KMS-11 (cell line): ENCODE measurements at regions not wholly inside any gene's neighbourhood (a gene's known extent, or its start where the extent isn't known, plus 50 kb on each side); places are given as distances from the start of the nearest gene placed in this dataset.

ENCODE experiments used
- H2AFZ ChIP-seq: fragments of 200-600 bp; sonication (generic); 2 replicates; pipeline ENCODE4 v1.6.1; 2016; ENCODE audit warnings: antibody characterized with exemption, mixed run types, low read depth
- H3K27ac ChIP-seq: fragments of 200-600 bp; sonication (generic); 2 replicates; pipeline ENCODE4 v1.6.1; 2016; ENCODE audit warnings: mild to moderate bottlenecking, mixed run types
- H3K27me3 ChIP-seq: fragments of 200-600 bp; sonication (generic); 2 replicates; pipeline ENCODE4 v1.6.1; 2017; ENCODE audit warnings: mild to moderate bottlenecking, low read depth, mixed run types, moderate library complexity; ENCODE audit not compliant: insufficient read depth
- H3K36me3 ChIP-seq: fragments of 200-600 bp; sonication (generic); 2 replicates; pipeline ENCODE4 v1.6.1; 2017; ENCODE audit warnings: mild to moderate bottlenecking, mixed run types; ENCODE audit not compliant: insufficient read depth
- H3K4me1 ChIP-seq: fragments of 200-600 bp; sonication (generic); 2 replicates; pipeline ENCODE4 v1.6.1; 2016; ENCODE audit warnings: mild to moderate bottlenecking, low read depth, mixed run types; ENCODE audit not compliant: poor library complexity, severe bottlenecking
- H3K4me2 ChIP-seq: fragments of 200-600 bp; sonication (generic); 2 replicates; pipeline ENCODE4 v1.7.0; 2016; ENCODE audit warnings: mild to moderate bottlenecking, mixed run types
- H3K4me3 ChIP-seq: fragments of 200-600 bp; sonication (generic); IDR thresholded peaks from 2 replicates; pipeline ENCODE4 v1.6.1; 2017; ENCODE audit warnings: low read depth, low read length, mixed read lengths; ENCODE audit not compliant: insufficient read depth
- H3K79me2 ChIP-seq: fragments of 200-600 bp; sonication (generic); 2 replicates; pipeline ENCODE4 v1.6.1; 2016; ENCODE audit warnings: low read depth, mixed run types; ENCODE audit not compliant: insufficient read depth
- H3K9ac ChIP-seq: fragments of 200-600 bp; sonication (generic); 2 replicates; pipeline ENCODE4 v1.6.1; 2016; ENCODE audit warnings: mild to moderate bottlenecking, mixed run types
- H4K20me1 ChIP-seq: fragments of 200-600 bp; sonication (generic); 2 replicates; pipeline ENCODE4 v1.6.1; 2016; ENCODE audit warnings: mild to moderate bottlenecking, mixed run types; ENCODE audit not compliant: insufficient read depth
- CTCF ChIP-seq: fragments of 200-600 bp; sonication (generic); conservative IDR thresholded peaks from 2 replicates; pipeline ENCODE4 v1.6.1; 2017; ENCODE audit warnings: low read depth, mild to moderate bottlenecking, antibody characterized with exemption, low read length, moderate library complexity, mixed read lengths

GRCh38 chr16:87107201-87107600 is 210.0 kb downstream of the C16orf95 start:
- H3K79me2 ChIP-seq, result no peaks in the 10 kb centered on the region
- no peaks in the 10 kb centered on the region for H3K36me3 ChIP-seq
- H3K27me3 ChIP-seq, result peaks cover 6% of the 10 kb centered on the region; the same call in 1 of the 2 replicates
- H4K20me1 ChIP-seq, result no peaks in the 10 kb centered on the region
- H3K4me3 ChIP-seq, result no peak overlapping the region
- no peak overlapping the region for H2AFZ ChIP-seq
- H3K4me1 ChIP-seq, result no peaks in the 10 kb centered on the region
- TF ChIP-seq CTCF, result no peak
- H3K27ac ChIP-seq, result no peak overlapping the region
- H3K9ac ChIP-seq, result no peak overlapping the region
- H3K4me2 ChIP-seq, result no peak overlapping the region

DNA sequence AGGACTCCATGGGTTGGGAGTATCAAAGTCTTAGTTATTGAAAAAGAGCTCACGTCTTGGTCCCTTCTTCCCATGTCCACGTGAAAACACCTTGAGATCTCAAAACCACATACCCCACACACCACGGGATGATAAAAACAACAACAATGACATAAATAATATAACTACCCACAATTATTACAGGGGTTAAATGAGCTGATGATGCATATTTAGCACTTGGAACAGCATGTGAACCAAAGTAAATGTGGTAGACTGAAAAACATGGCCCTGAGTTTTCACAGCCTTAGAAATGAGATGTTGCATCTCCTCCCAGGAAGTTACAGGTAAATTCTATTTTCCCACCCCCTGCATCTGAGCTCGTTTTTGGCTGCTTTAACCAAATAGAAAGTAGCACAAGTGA is 208.9 kb downstream of the C16orf95 start:
- H3K27me3 ChIP-seq, result peaks cover 6% of the 10 kb centered on the region; the same call in 1 of the 2 replicates
- no peak overlapping the region for H3K9ac ChIP-seq
- no peaks in the 10 kb centered on the region for H3K4me1 ChIP-seq
- no peaks in the 10 kb centered on the region for H4K20me1 ChIP-seq
- no peak overlapping the region for H2AFZ ChIP-seq
- no peak overlapping the region for H3K27ac ChIP-seq
- no peak for TF ChIP-seq CTCF
- H3K36me3 ChIP-seq, result no peaks in the 10 kb centered on the region
- no peak overlapping the region for H3K4me3 ChIP-seq
- H3K79me2 ChIP-seq, result no peaks in the 10 kb centered on the region
- H3K4me2 ChIP-seq, result no peak overlapping the region

GRCh38 chr16:87108941-87109340 is 208.3 kb downstream of the C16orf95 start:
- Histone ChIP-seq H3K36me3 (no peaks in the 10 kb centered on the region), H3K27me3 (peaks cover 6% of the 10 kb centered on the region; the same call in 1 of the 2 replicates), H3K27ac (no peak overlapping the region), H4K20me1 (no peaks in the 10 kb centered on the region), H3K79me2 (no peaks in the 10 kb centered on the region), H3K4me2 (no peak overlapping the region), H3K9ac (no peak overlapping the region), H3K4me1 (no peaks in the 10 kb centered on the region), H3K4me3 (no peak overlapping the region), H2AFZ (no peak overlapping the region)
- TF ChIP-seq CTCF, result no peak

DNA sequence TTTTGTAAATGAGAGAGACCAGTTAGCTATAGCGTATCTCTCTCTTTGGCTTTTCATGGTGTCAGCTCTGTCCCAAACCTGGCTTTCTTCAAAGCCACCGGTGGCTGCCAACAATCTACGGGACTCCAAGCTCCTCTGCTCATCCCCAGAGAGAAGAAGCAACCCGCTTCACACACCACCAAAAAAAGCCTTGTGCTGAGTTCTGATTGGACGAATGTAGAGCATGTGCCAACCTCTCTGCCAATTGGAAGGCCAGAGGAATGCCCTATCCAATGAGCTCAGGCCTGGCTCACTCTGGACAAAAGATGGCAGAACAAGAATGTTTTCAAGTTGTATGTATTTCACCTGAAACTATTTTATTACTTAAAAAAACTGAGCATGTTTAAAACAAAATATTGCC is 202.4 kb downstream of the C16orf95 start:
- Histone ChIP-seq H3K4me2 (no peak overlapping the region), H3K36me3 (no peaks in the 10 kb centered on the region), H3K79me2 (no peaks in the 10 kb centered on the region), H3K4me1 (no peaks in the 10 kb centered on the region), H2AFZ (no peak overlapping the region), H3K27ac (no peak overlapping the region), H3K9ac (no peak overlapping the region), H3K4me3 (no peak overlapping the region), H3K27me3 (peaks cover 4% of the 10 kb centered on the region; the same call in 1 of the 2 replicates), H4K20me1 (no peaks in the 10 kb centered on the region)
- TF ChIP-seq CTCF, result no peak

DNA sequence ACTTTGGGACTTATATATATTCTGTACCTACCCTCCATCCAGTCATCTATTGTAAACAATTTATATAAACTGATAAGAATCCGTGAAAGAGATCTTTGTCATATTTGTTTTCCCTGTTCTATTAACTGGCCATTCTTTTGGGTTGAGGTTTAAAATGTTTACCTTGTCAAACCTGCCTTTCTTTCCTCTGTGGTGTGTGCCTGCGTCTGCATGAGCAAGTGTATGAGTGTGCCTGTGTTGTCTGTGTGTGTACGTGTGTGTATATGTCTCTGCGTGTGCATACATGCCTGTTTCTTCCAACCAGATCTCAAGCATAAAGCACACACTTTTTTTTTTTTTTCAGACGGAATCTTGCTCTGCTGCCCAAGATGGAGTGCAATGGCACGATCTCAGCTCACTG is 201.5 kb downstream of the C16orf95 start:
- Histone ChIP-seq H3K9ac (no peak overlapping the region), H3K4me3 (no peak overlapping the region), H3K27me3 (peaks cover 4% of the 10 kb centered on the region; the same call in 1 of the 2 replicates), H3K27ac (no peak overlapping the region), H4K20me1 (no peaks in the 10 kb centered on the region), H3K36me3 (no peaks in the 10 kb centered on the region), H2AFZ (no peak overlapping the region), H3K4me1 (no peaks in the 10 kb centered on the region), H3K4me2 (no peak overlapping the region), H3K79me2 (no peaks in the 10 kb centered on the region)
- no peak for TF ChIP-seq CTCF
